K562 (cell line): ENCODE measurements at regions not wholly inside any gene's neighbourhood (a gene's known extent, or its start where the extent isn't known, plus 50 kb on each side); places are given as distances from the start of the nearest gene placed in this dataset.

Source experiments
- ATAC-seq: fragments of 200-7000 bp; cut with Tn5 transposase; 3 replicates; pipeline ENCODE4 v1.9.1; 2020; ENCODE audit warnings: moderate library complexity
- BruUV-seq: library from RNA; stranded (reverse); fragments of 400-500 nt; replicated peaks from 2 replicates; lab custom pipeline; 2021; lab: Mats Ljungman, UMichigan
- CTCF ChIA-PET: fragments of 300-600 bp; formaldehyde crosslinking; extraction: SDS; loops from one replicate; lab custom pipeline; 2021; ENCODE audit warnings: low intra/inter-chr PET ratio; lab: Yijun Ruan, JAX
- POLR2A ChIA-PET: fragments of 300-600, 350-650 bp; sonication (Branson Sonifier 250); formaldehyde crosslinking; extraction: SDS; loops from one replicate; lab custom pipeline; 2021; ENCODE audit warnings: antibody characterized with exemption, inconsistent platforms; lab: Yijun Ruan, JAX
- DNase-seq, 4 experiments: peaks; one replicate each; pipeline versions ENCODE4 v3.0.0 to v3.0.0-alpha.2; 2011 to 2018; ENCODE audit warnings: low spot score in 3 of 4, mixed read lengths in 3 of 4; ENCODE audit errors: extremely low read depth in 1 of 4
- FAIRE-seq: peaks from 2 replicates; lab custom pipeline; 2011; peaks lifted over from hg19 to GRCh38; lab: Jason Lieb, UNC
- H2AFZ ChIP-seq: 2 replicates; pipeline ENCODE4 v1.6.0; 2011; ENCODE audit warnings: low read depth, low read length, control low read depth, inconsistent platforms
- H3K27ac ChIP-seq: fragments of 200-600 bp; 3 replicates; pipeline ENCODE4 v1.8.0; 2011; ENCODE audit warnings: low read depth, mild to moderate bottlenecking, control low read depth, inconsistent platforms, low read length, moderate library complexity, mixed read lengths; ENCODE audit errors: extremely low read depth
- H3K27me3 ChIP-seq, 2 experiments: fragments of 300-600 bp in 1 of 2; 2 replicates in 1 of 2; 3 replicates in 1 of 2; pipeline versions ENCODE4 v1.6.0 to v1.8.0; 2011; ENCODE audit warnings: inconsistent platforms in 2 of 2, low read length in 2 of 2, mild to moderate bottlenecking in 1 of 2, mixed read lengths in 1 of 2, moderate library complexity in 1 of 2; ENCODE audit not compliant: control insufficient read depth in 2 of 2, insufficient read depth in 2 of 2
- H3K36me3 ChIP-seq: fragments of 300-600 bp; 3 replicates; pipeline ENCODE4 v1.8.0; 2011; ENCODE audit warnings: mild to moderate bottlenecking, low read length, inconsistent platforms; ENCODE audit not compliant: control insufficient read depth, insufficient read depth
- H3K4me1 ChIP-seq, 2 experiments: fragments of 200-600 bp in 1 of 2; replicated peaks in 1 of 2; 2 replicates in 1 of 2; 3 replicates in 1 of 2; pipeline versions ENCODE4 v1.5.1 to v1.8.0; 2011; ENCODE audit warnings: inconsistent platforms in 2 of 2, low read length in 2 of 2, mild to moderate bottlenecking in 1 of 2, mixed read lengths in 1 of 2, moderate library complexity in 1 of 2; ENCODE audit not compliant: control insufficient read depth in 2 of 2, insufficient read depth in 2 of 2
- H3K4me2 ChIP-seq: 2 replicates; pipeline ENCODE4 v1.6.1; 2011; ENCODE audit warnings: low read length, control low read depth, inconsistent platforms, mixed read lengths; ENCODE audit not compliant: insufficient read depth
- H3K4me3 ChIP-seq: fragments of 200-600 bp; sonication (generic), shearing (Covaris generic); 2 replicates; pipeline ENCODE4 v1.5.1; 2016; ENCODE audit warnings: control low read depth, inconsistent platforms
- H3K79me2 ChIP-seq: fragments of 200-600 bp; 3 replicates; pipeline ENCODE4 v1.8.0; 2011; ENCODE audit warnings: low read length, inconsistent platforms; ENCODE audit not compliant: control insufficient read depth, insufficient read depth
- H3K9ac ChIP-seq, 2 experiments: 2 replicates each; pipeline versions ENCODE4 v1.6.0 to v1.6.1; 2011; ENCODE audit warnings: low read depth in 2 of 2, low read length in 2 of 2, control low read depth in 1 of 2, inconsistent platforms in 1 of 2, mild to moderate bottlenecking in 1 of 2, mixed read lengths in 1 of 2; ENCODE audit not compliant: insufficient read depth in 1 of 2
- H3K9me1 ChIP-seq: one replicate; pipeline ENCODE4 v1.6.0; 2011; ENCODE audit warnings: inconsistent platforms, mild to moderate bottlenecking, low read length, moderate library complexity; ENCODE audit not compliant: control insufficient read depth, insufficient read depth
- H3K9me3 ChIP-seq: replicated peaks from 2 replicates; pipeline ENCODE4 v1.5.1; 2011; ENCODE audit warnings: low read depth, low read length, inconsistent platforms; ENCODE audit not compliant: control insufficient read depth, insufficient read depth
- H4K20me1 ChIP-seq: replicated peaks from 2 replicates; pipeline ENCODE4 v1.6.1; 2011; ENCODE audit warnings: low read length, inconsistent platforms, mixed read lengths; ENCODE audit not compliant: control insufficient read depth, insufficient read depth
- ARID1B ChIP-seq: fragments of 450-650 bp; IDR thresholded peaks from 2 replicates; pipeline ENCODE4 v1.6.1; 2016; ENCODE audit warnings: antibody characterized with exemption, mild to moderate bottlenecking, inconsistent platforms
- BHLHE40 ChIP-seq: IDR thresholded peaks from 2 replicates; pipeline ENCODE4 v1.6.1; 2011; ENCODE audit warnings: low read length, improper control_type of control experiment
- CHCHD3 ChIP-seq: fragments of 250-450 bp; sonication (Bioruptor Pico); IDR thresholded peaks from 2 replicates; pipeline ENCODE4 v2.1.2; 2022; ENCODE audit warnings: mild to moderate bottlenecking
- FIP1L1 ChIP-seq: fragments of 200-400 bp; formaldehyde crosslinking; IDR thresholded peaks from 2 replicates; pipeline ENCODE4 v1.6.1; 2018; ENCODE audit warnings: mild to moderate bottlenecking, low read depth, low read length; ENCODE audit not compliant: poor library complexity, severe bottlenecking
- HOXB6 ChIP-seq: fragments of 250-450 bp; sonication (Bioruptor Pico); IDR thresholded peaks from 2 replicates; pipeline ENCODE4 v1.5.1; 2022; ENCODE audit warnings: mild to moderate bottlenecking, borderline replicate concordance
- MTF1 ChIP-seq: fragments of 250-450 bp; sonication (Bioruptor Pico); IDR thresholded peaks from 2 replicates; pipeline ENCODE4 v1.9.0; 2021; ENCODE audit warnings: moderate library complexity, mild to moderate bottlenecking, inconsistent platforms, borderline replicate concordance
- MYNN ChIP-seq, 2 experiments: sonication (generic); formaldehyde crosslinking in 1 of 2; IDR thresholded peaks; 2 replicates each; pipeline versions ENCODE4 v1.5.0 to v1.6.1; 2016 to 2020; ENCODE audit warnings: antibody characterized with exemption in 1 of 2, missing genetic modification reagents in 1 of 2
- NCOA6 ChIP-seq: fragments of 450-650 bp; IDR thresholded peaks from 2 replicates; pipeline ENCODE4 v1.6.1; 2017; ENCODE audit warnings: mild to moderate bottlenecking
- NR3C1 ChIP-seq: sonication (generic); formaldehyde crosslinking; IDR thresholded peaks from 2 replicates; pipeline ENCODE4 v1.8.1; 2022; ENCODE audit warnings: missing genetic modification reagents
- RFX7 ChIP-seq: fragments of 250-450 bp; sonication (Bioruptor Pico); IDR thresholded peaks from 2 replicates; pipeline ENCODE4 v1.5.1; 2021; ENCODE audit warnings: mild to moderate bottlenecking
- ZNF24 ChIP-seq: fragments of 450-650 bp; IDR thresholded peaks from 2 replicates; pipeline ENCODE4 v1.6.1; 2016
- ZNF830 ChIP-seq: fragments of 250-450 bp; sonication (Bioruptor Pico); IDR thresholded peaks from 2 replicates; pipeline ENCODE4 v1.5.0; 2021; ENCODE audit warnings: mild to moderate bottlenecking
- WGBS: fragments of 100-300 bp; shearing (Covaris generic); methylation state at CpG from one replicate; pipeline ENCODE4 v1.1.6; 2016; ENCODE audit warnings: low coverage, mixed read lengths; ENCODE audit not compliant: insufficient coverage; ENCODE audit errors: missing lambda C conversion rate; 5-methylcytosine and 5-hydroxymethylcytosine counted together
- in situ Hi-C: fragments of 300-500 bp; cut with MboI; formaldehyde crosslinking; loops from 4 replicates; pipeline ENCODE4 v1.15.0; 2018; ENCODE audit warnings: inconsistent platforms, mixed read lengths
- intact Hi-C: fragments of 100-400 bp; cut with micrococcal nuclease; formaldehyde crosslinking; loops from 2 replicates; pipeline ENCODE4 v1.14.2; 2022
- TF ChIP-seq, protein P1 (sequence below): fragments of 250-450 bp; sonication (Bioruptor Pico); IDR thresholded peaks from 2 replicates; pipeline ENCODE4 v1.8.0; 2022; ENCODE audit warnings: inconsistent platforms, mild to moderate bottlenecking, moderate library complexity, borderline replicate concordance
- TF ChIP-seq, protein P2 (sequence below), 3 experiments: IDR thresholded peaks in 2 of 3; conservative IDR thresholded peaks in 1 of 3; 2 replicates each; pipeline ENCODE4 v1.5.1; 2011 to 2012; ENCODE audit warnings: low read length in 3 of 3, mild to moderate bottlenecking in 3 of 3, control low read depth in 2 of 3, improper control_type of control experiment in 1 of 3, inconsistent platforms in 1 of 3, low read depth in 1 of 3, mixed read lengths in 1 of 3, moderate library complexity in 1 of 3; ENCODE audit not compliant: insufficient read depth in 2 of 3
- TF ChIP-seq, protein P3 (sequence below): fragments of 250-450 bp; sonication (Bioruptor Pico); IDR thresholded peaks from 2 replicates; pipeline ENCODE4 v1.4.0; 2020; ENCODE audit warnings: mild to moderate bottlenecking
- TF ChIP-seq, protein P4 (sequence below): fragments of 450-650 bp; IDR thresholded peaks from 2 replicates; pipeline ENCODE4 v1.6.1; 2016; ENCODE audit warnings: missing biosample characterization, missing genetic modification characterization

DNA sequence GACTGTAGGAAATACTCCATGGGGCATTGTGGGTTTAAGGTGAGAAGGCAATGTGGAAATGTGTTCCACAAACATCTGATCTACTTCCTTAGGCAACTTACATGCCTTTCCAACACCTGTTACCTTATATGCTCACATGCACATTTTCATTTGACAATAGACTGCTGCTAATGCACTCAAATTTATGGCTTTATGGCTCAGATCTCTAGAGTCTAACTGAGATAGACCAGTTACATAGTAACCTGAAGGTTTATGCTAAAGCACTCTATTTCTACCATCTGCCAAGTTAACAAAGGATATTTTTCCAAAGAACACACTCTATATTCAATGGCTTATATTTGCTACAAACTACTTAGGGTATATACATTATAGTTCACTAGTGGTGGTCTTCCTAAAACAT is 969.0 kb downstream of the TECRL start (continued):
- TF ChIP-seq ARID1B (no peak), MTF1 (CRISPR knock-in tag) (no peak), ZNF830 (CRISPR knock-in tag) (no peak), BHLHE40 (no peak)
- TF ChIP-seq, protein P1, sequence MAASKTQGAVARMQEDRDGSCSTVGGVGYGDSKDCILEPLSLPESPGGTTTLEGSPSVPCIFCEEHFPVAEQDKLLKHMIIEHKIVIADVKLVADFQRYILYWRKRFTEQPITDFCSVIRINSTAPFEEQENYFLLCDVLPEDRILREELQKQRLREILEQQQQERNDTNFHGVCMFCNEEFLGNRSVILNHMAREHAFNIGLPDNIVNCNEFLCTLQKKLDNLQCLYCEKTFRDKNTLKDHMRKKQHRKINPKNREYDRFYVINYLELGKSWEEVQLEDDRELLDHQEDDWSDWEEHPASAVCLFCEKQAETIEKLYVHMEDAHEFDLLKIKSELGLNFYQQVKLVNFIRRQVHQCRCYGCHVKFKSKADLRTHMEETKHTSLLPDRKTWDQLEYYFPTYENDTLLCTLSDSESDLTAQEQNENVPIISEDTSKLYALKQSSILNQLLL (CRISPR knock-in tag), result no peak

DNA sequence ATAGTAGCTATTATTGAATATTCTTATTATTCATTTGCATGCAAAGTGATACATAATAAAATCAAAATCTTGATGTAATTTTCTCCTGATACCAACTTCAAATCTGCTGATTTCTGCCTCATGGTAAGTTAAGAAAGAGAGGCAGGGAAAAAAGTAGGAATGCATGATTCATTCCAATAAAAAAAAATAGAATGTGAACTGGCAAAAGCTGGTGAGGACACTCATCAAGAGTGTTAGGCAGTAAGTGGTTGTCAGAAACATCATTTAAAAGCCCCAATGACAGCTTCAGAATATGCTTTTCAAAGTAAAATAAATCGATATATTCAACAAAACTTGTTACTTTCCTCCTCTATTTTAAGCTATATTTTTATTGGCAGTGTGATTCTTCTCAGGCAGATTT is 979.1 kb downstream of the TECRL start:
- BruUV-seq, result no TSS peak
- Histone ChIP-seq H3K9me3 (no peaks in the 10 kb centered on the region), H2AFZ (no peak overlapping the region), H3K9me1 (no peaks in the 10 kb centered on the region), H4K20me1 (no peaks in the 10 kb centered on the region), H3K27me3 (no peaks in the 10 kb centered on the region), H3K79me2 (no peaks in the 10 kb centered on the region), H3K27ac (no peak overlapping the region), H3K9ac (no peak overlapping the region), H3K4me1 (no peaks in the 10 kb centered on the region), H3K36me3 (no peaks in the 10 kb centered on the region), H3K4me3 (no peak overlapping the region), H3K4me2 (no peak overlapping the region)
- 0% methylated on average over 1 of the region's 1 CpG for WGBS
- no peak for ATAC-seq
- TF ChIP-seq NR3C1 (no peak), RFX7 (no peak), NCOA6 (no peak), FIP1L1 (no peak), CHCHD3 (CRISPR knock-in tag) (no peak), ZNF24 (no peak), HOXB6 (CRISPR knock-in tag) (no peak), MYNN (IDR thresholded peaks at IDR 0.05) (no peak), MYNN (CRISPR knock-in tag; IDR thresholded peaks at IDR 0.05) (no peak)
- TF ChIP-seq, protein P2, sequence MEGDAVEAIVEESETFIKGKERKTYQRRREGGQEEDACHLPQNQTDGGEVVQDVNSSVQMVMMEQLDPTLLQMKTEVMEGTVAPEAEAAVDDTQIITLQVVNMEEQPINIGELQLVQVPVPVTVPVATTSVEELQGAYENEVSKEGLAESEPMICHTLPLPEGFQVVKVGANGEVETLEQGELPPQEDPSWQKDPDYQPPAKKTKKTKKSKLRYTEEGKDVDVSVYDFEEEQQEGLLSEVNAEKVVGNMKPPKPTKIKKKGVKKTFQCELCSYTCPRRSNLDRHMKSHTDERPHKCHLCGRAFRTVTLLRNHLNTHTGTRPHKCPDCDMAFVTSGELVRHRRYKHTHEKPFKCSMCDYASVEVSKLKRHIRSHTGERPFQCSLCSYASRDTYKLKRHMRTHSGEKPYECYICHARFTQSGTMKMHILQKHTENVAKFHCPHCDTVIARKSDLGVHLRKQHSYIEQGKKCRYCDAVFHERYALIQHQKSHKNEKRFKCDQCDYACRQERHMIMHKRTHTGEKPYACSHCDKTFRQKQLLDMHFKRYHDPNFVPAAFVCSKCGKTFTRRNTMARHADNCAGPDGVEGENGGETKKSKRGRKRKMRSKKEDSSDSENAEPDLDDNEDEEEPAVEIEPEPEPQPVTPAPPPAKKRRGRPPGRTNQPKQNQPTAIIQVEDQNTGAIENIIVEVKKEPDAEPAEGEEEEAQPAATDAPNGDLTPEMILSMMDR (IDR thresholded peaks at IDR 0.05 in 2 of 3, conservative IDR thresholded peaks at IDR 0.05 in 1 of 3; ENCODE audit: insufficient read depth in 2 of 3, low read depth in 1 of 3, low read length in 3 of 3), result no peak
- TF ChIP-seq, protein P3, sequence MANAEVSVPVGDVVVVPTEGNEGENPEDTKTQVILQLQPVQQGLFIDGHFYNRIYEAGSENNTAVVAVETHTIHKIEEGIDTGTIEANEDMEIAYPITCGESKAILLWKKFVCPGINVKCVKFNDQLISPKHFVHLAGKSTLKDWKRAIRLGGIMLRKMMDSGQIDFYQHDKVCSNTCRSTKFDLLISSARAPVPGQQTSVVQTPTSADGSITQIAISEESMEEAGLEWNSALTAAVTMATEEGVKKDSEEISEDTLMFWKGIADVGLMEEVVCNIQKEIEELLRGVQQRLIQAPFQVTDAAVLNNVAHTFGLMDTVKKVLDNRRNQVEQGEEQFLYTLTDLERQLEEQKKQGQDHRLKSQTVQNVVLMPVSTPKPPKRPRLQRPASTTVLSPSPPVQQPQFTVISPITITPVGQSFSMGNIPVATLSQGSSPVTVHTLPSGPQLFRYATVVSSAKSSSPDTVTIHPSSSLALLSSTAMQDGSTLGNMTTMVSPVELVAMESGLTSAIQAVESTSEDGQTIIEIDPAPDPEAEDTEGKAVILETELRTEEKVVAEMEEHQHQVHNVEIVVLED (CRISPR knock-in tag), result no peak
- TF ChIP-seq, protein P4, sequence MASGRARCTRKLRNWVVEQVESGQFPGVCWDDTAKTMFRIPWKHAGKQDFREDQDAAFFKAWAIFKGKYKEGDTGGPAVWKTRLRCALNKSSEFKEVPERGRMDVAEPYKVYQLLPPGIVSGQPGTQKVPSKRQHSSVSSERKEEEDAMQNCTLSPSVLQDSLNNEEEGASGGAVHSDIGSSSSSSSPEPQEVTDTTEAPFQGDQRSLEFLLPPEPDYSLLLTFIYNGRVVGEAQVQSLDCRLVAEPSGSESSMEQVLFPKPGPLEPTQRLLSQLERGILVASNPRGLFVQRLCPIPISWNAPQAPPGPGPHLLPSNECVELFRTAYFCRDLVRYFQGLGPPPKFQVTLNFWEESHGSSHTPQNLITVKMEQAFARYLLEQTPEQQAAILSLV (tag), result no peak
- TF ChIP-seq, protein P1 (CRISPR knock-in tag), result no peak
- no peak for FAIRE-seq
- intact Hi-C loops (no loop called here), in situ Hi-C loops (no loop called here)
- DNase-seq, result no peak
- CTCF ChIA-PET, result no interaction called here
- POLR2A ChIA-PET, result no interaction called here
